ENCODE measurements at regions not wholly inside any gene's neighbourhood (a gene's known extent, or its start where the extent isn't known, plus 50 kb on each side); places are given as distances from the start of the nearest gene placed in this dataset.

- TF ChIP-seq, protein P1, sequence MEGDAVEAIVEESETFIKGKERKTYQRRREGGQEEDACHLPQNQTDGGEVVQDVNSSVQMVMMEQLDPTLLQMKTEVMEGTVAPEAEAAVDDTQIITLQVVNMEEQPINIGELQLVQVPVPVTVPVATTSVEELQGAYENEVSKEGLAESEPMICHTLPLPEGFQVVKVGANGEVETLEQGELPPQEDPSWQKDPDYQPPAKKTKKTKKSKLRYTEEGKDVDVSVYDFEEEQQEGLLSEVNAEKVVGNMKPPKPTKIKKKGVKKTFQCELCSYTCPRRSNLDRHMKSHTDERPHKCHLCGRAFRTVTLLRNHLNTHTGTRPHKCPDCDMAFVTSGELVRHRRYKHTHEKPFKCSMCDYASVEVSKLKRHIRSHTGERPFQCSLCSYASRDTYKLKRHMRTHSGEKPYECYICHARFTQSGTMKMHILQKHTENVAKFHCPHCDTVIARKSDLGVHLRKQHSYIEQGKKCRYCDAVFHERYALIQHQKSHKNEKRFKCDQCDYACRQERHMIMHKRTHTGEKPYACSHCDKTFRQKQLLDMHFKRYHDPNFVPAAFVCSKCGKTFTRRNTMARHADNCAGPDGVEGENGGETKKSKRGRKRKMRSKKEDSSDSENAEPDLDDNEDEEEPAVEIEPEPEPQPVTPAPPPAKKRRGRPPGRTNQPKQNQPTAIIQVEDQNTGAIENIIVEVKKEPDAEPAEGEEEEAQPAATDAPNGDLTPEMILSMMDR (IDR thresholded peaks at IDR 0.05) = no peak
- no peak for TF ChIP-seq POLR2A (IDR thresholded peaks at IDR 0.05)
Measured at GRCh38 chr3:115226844-115227445, 79.9 kb upstream of the ZBTB20 start.

Data from esophagus squamous epithelium (tissue), 4 donors.